Limb (tissue), 2 donors: ENCODE measurements at regions not wholly inside any gene's neighbourhood (a gene's known extent, or its start where the extent isn't known, plus 50 kb on each side); places are given as distances from the start of the nearest gene placed in this dataset.
"Not testable (repeated sequence)": the region's sequence is repeated elsewhere in the genome, so short reads cannot be mapped to it uniquely, and the experiment has no call there.

Experiments used
- DNase-seq, 2 donors: peaks; one replicate each; pipeline ENCODE4 v3.0.0-alpha.2; 2016; ENCODE audit errors: extremely low spot score in 2 of 2

DNA sequence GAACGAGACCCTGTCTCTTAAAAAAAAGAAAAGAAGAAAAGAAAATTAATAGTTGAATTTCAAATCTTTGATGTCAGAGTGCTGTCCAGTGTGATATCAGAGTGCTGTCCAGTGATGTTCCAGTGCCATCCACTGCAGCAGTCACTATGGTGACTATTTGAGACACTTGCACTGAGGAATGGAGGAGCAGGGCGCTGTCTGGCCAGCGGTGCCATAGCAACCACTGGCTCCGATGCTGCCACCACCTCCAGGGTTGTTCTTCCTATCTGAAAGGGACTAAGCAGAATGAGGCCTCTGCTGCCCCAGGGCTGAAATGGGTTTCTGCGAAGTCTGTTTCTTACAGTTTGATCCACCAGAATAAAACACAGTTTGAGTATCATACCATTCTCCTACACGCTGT lies 272.9 kb downstream of the NUAK1 start:
- no peak for DNase-seq

DNA sequence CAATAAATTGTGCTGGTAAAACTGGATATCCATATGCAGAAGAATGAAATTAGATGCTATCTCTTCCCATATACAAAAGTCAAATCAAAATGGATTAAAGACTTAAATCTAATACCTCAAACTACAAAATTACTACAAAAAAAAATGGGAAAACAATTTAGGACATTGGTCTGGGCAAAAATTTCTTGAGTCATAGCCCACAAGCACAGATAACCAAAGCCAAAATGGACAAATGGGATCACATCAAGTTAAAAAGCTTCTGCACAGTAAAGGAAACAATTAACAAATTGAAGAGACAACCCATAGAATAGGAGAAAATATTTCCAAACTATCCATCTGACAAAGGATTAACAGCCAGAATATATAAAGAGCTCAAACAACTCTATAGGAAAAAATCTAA lies 264.6 kb downstream of the NUAK1 start:
- DNase-seq = no peak

DNA sequence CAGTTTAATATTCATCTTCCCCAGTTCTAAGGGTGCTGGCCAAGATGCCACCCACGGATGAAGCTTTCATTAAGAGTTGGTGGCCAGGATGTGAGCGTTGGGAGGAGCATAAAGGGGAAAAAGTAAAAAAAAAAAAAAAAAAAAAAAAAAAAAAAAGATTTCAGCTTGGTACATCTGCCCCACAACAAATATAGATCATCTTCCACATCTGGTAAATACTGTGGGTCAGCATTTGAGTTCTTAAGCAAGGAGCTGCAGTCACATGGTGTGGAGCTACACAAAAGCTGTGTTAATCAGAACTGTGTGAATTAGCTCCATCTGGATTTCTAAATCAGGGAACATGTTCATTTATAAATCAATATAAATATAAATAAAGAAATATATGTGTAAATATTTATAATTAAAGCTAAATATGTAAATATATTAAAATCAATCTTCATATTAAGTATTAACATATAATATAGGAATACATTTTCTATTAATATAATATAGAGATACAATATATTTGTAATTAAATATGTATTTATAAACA lies 262.3 kb downstream of the NUAK1 start:
- DNase-seq = no peak

DNA sequence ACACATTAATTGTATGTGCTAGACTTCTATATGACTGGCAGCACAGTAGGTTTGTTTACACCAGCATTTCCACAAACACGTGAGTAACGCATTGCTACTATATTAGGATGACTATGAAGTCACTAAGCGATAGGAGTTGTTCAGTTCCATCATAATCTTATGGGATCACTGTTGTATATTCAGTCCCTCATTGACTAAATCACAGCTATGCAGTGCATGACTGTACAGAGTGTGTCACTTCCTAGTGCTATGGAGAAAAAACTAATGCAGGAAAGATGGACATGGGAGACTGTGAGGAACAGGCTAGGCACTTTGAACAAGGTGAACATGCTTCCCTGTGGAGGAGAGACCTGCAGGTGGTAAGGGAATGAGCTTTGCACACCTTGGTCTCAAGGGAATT lies 259.8 kb downstream of the NUAK1 start:
- no peak for DNase-seq

GRCh38 chr12:105880824-105881388 lies 257.8 kb downstream of the NUAK1 start:
- no peak for DNase-seq

GRCh38 chr12:105882404-105882803 lies 256.4 kb downstream of the NUAK1 start:
- DNase-seq = peak in 1 of 2 donors; percentile 46

- no peak for DNase-seq
Observed at GRCh38 chr12:105887131-105887530, 251.6 kb downstream of the NUAK1 start.

DNA sequence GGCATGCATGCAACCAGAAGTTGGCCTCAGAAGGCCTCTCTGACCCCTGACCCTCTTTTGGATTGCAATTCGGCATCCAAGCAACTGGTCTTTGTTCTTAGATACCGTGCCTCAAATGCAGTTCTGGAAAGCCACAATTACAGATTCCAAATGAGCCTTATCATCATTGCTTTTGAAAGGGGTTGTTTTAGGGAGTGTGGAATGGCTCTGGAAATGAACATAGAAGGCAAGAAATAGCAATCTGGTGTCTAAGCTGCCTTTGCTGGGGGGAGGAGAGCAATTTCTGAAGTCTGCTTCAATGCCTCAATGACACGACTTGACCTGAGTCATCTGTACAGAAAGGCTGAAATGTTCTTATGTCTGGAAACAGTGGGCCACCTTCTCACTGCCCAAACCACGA lies 250.1 kb downstream of the NUAK1 start:
- DNase-seq = no peak

DNA sequence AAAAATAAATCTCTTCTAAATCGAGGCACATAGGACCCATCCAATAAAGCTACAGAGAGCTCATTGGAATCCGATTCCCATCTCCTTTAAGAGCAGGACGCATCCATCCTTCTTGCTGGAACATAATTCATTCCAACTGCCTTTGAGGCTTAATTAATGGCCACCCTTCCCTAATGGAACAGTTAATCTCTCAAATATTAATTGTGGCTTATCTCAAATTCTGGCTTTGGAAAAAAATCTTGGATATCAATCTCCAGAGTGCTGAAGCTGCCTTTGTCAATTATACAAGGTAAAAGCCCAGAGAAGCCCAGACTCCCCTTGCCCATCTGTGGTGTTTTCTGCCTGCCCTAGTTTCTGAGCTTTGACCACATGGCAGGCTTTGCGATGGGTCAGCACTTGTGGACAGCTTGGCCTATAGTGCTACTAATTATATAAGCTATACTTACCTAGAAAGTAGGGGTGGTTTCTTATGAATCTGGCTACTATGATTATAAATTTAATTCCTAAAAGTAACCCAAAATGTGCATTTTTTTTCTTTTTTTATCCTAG lies 246.3 kb downstream of the NUAK1 start:
- DNase-seq = no peak

- DNase-seq = not testable (repeated sequence)
Observed at GRCh38 chr12:105895197-105895832, 243.4 kb downstream of the NUAK1 start.

- DNase-seq = no peak
Observed at GRCh38 chr12:105897311-105897725, 241.4 kb downstream of the NUAK1 start.

DNA sequence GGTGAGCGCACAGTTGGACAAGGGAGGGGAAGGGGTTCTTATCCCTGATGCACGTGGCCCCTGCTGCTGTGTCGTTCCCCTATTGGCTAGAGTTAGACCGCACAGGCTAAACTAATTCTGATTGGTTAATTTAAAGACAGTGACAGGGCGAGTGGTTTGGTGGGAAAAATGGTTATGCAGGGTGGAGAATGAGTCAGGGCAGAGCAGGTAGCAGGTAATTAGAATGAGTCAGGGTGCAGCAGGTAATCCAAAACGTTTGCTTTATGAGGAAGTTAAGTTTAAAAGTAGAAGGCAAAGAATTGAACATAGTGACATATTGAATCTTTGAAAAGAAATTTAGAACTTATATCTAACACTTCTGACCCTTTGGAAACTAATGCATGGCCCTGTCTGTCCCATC lies 240.5 kb downstream of the NUAK1 start:
- DNase-seq = not testable (repeated sequence)

DNA sequence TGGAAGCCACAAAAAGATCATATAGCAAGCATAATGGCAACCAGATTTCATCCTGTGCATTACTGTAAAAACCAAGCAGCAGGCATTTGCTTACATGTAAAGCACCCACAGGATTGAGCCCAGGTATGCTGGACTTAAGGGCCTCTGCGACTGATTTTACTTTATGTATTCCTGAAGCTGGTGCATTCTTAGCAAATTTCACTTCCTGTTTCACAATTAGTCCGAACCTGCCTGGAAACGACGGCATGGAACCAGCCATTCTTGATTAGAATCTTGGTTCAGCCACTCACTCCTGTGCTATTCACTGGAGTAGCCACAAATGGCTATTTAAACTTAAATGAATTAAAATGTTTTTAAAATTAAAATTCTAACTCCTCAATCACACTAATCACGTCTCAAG lies 239.2 kb downstream of the NUAK1 start:
- no peak for DNase-seq

GRCh38 chr12:105906561-105906960 lies 232.2 kb downstream of the NUAK1 start:
- DNase-seq = no peak

DNA sequence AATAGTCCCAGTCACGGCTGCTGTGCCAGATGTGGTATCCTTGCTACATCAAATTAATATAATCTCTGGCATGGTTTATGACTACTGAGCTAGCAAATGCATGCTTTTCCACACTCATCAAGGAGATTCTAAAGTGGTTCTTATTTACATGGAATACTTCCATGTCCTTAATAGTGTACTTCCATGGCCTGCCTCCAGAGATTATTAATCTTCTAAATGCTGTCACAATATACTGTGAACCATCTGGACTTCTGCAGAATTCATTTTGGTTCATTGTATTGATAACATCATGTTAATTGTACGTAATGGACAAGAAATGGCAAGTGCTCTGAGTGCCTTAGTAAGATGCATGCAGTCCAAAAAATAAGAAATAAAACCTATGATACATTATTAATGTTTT lies 230.8 kb downstream of the NUAK1 start:
- no peak for DNase-seq

DNA sequence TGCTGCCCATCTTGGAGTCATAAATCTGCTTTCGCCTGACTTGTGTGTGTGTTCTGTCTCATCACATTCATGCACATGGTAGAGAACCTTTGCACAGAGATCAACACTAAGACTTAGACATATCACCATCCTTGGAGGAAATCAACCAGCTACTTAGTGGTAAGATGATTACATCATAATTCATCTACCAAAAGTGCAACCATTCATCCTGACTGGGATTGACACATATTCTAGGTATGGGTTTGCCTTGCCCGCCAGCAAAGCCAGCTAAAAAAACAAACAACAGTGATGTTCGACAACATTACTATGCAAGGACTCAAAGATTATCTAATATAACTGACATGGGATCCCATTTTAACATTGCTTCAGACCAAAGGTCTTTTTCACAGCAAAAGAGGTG lies 228.7 kb downstream of the NUAK1 start:
- no peak for DNase-seq

DNA sequence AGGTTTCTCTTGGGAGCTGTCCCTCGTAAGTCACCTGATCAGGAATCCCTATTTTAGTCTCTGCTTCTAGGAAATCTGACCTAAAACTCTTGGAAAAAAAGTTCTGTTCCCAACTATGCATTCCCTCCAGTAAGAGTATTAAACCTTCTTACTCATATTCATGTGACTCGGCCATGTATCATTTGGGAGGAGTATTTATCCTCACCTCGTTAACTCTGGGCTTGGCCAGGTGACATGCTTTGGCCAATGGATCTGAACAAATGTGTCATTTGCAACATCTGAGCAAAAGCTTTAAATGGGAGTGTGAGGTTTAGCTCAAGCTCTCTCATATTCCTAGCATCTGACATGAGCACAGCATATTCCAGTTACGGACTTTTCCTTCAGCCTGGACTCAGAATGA lies 226.8 kb downstream of the NUAK1 start:
- DNase-seq = no peak

DNA sequence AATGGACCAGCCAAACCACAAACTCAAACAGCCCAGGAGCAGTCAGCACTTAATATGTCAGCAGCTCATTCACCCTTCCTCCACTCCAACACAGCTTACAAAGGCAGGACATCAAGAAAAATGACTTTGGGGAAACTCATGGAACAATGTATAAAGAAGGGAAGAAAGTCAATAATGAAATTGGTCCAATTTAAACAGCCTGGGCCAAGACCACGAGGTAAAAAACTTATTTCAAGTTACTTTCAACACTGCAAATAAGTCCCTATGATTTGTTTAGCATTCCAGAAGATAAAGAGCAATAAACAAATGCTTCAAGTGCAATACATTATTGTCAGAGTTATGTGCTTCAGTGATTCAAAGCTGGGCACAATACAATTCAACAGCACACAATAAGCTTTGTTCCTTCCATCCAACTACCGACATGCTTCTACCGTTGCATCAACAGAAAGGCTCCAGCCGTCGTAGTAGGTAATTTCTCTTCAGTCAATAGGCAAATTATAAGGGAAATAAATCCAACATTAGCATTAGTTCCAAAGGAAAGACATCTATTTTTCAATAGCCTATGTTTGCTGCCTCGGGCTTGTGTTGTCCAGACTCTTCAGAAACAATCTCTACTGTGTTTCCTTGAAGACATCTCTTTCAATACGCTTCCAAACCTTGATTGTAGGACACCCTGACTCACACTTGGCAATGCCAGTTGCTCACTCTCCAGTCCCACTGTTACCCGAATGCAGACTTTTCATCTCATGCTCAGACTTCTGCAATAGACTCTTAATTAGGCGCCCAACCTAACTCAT lies 225.7 kb downstream of the NUAK1 start:
- DNase-seq = no peak

DNA sequence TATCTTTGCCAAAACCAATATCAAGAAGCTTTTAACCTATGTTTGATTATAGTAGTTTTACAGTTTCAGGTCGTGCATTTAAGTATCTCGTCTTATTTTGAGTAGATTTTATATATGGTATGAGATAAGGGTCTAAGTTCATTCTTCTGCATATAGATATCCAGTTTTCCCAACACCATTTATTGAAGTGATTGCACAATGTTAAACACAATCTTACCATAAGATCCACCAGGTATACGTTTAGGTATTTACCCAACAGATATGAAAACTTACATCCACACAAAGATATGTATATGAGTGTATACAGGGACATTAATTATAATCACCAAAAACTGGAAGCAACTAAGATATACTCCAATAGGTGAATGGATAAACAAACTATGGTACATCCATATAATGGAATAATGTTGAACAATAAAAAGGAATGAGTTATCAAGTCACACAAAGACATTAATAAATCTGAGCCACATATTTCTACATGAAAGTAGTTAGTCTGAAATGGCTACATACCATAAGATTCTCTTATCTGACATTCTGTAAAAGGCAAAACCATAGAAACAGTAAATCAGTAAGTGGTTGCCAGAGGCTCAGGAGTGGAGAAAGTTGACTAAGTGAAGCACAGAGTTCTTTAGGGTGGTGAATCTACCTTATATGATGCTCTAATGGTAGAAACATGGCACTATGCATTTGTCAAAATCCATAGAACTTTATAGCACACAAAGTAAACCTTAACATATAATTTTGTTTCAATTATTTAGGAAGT lies 222.6 kb downstream of the NUAK1 start:
- DNase-seq = no peak

DNA sequence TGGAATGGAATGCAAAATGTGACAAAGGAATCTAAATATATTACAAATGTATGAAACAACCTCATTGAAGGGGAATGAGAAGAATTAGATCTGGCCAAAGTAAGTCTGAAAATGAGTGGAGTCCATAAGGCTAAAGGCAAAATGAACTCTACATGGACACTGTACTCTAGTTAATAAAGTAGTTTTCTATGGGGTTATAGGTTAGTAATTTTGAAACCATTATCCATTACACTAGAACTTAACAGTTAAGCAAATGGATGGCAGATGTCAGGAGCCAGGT lies 222.1 kb downstream of the NUAK1 start:
- no peak for DNase-seq

DNA sequence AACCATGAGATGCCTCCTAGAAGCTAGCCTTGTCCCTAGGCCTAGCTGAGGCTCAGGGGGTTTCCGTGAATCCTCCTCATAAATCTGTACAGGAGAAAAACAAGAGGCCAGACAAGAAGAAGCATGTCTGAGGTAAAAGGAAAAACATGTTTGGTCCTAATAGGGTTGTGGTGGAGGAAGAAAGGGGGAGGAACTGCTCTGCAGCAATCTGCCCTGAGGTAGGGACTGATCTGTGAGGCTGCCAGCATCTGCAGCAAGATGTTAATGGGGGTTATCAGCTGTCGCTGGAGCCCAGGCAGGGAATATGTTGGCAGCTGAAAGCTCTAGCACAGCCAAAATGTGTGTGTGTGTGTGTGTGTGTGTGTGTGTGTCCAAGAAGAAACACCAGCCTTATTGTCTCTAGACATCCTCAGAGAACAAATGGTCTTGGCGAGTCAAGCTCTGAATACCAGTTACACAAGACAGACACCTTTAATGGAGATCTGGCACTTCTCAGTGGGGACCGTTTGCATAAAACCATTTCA lies 218.5 kb downstream of the NUAK1 start:
- DNase-seq = peak; percentile 63 to 69

DNA sequence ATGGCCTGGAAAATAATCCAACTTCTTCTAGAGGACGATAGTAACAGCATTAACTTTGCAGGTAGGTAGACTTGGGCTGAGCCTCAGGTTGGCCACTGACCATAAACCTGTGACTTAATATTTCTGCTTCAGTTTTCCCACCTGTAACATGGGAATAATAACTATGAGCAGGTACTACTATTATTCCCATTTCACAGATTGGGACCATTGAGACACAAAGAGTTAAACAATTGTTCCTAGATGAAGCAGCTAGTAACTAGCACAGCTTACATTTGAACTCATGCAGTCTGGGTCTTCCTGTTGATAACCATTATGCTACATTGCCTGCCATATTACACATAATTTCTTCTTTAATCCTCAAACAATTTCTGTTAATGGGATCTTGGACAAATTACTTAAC lies 217.7 kb downstream of the NUAK1 start:
- DNase-seq = no peak
